Left lung (tissue), 4 donors: ENCODE measurements at regions not wholly inside any gene's neighbourhood (a gene's known extent, or its start where the extent isn't known, plus 50 kb on each side); places are given as distances from the start of the nearest gene placed in this dataset.

Experiments
- ATAC-seq: fragments of 200-7000 bp; cut with Tn5 transposase; one replicate; pipeline ENCODE4 v1.9.1; 2020; ENCODE audit warnings: moderate library complexity
- DNase-seq, 4 donors: peaks; one replicate each; pipeline ENCODE4 v3.0.0-alpha.2; 2013 to 2020
- H3K27ac ChIP-seq, 2 donors: fragments of 200-600 bp; sonication (generic) in 1 of 2; one replicate each; pipeline versions ENCODE4 v1.5.0 to v1.8.0; 2020 to 2021
- H3K27me3 ChIP-seq, 2 donors: fragments of 200-600 bp; sonication (generic) in 1 of 2; one replicate each; pipeline versions ENCODE4 v1.5.0 to v1.8.0; 2020 to 2021
- H3K36me3 ChIP-seq, 2 donors: fragments of 200-600 bp; sonication (generic) in 1 of 2; one replicate each; pipeline versions ENCODE4 v1.5.0 to v1.8.0; 2020 to 2021
- H3K4me1 ChIP-seq, 2 donors: fragments of 200-600 bp; one replicate each; pipeline ENCODE4 v1.8.0; 2021
- H3K4me3 ChIP-seq, 2 donors: fragments of 200-600 bp; sonication (generic) in 1 of 2; one replicate each; pipeline versions ENCODE4 v1.5.0 to v1.8.0; 2020 to 2021; ENCODE audit warnings: mild to moderate bottlenecking in 1 of 2
- H3K9me3 ChIP-seq, 2 donors: fragments of 200-600 bp; sonication (generic) in 1 of 2; one replicate each; pipeline versions ENCODE4 v1.5.0 to v1.8.0; 2020 to 2021
- CTCF ChIP-seq, 2 donors: fragments of 200-600 bp; sonication (generic) in 1 of 2; IDR thresholded peaks; one replicate each; pipeline versions ENCODE4 v1.5.0 to v1.8.0; 2021; ENCODE audit warnings: antibody characterized with exemption in 2 of 2
- intact Hi-C, 2 donors: fragments of 100-400 bp; cut with DNase I; formaldehyde crosslinking; loops; one replicate each; pipeline versions ENCODE4 v1.11.2 to v1.14.2; 2022
- donor health status: DM: no; HTN: yes; CAD: no.
- donor health status: DM: no; HTN: no; CAD: no.

- intact Hi-C loops: no loop called here
- H3K27me3 ChIP-seq: no peaks in the 10 kb centered on the region
- no peak overlapping the region for H3K27ac ChIP-seq
- TF ChIP-seq CTCF (IDR thresholded peaks at IDR 0.05): no peak
- no peak for DNase-seq
- peaks cover 0 to 8% of the 10 kb centered on the region in 2 donors for H3K9me3 ChIP-seq
- ATAC-seq: no peak
- no peaks in the 10 kb centered on the region for H3K36me3 ChIP-seq
- H3K4me1 ChIP-seq: no peaks in the 10 kb centered on the region
- H3K4me3 ChIP-seq: no peak overlapping the region
These were observed 196.9 kb downstream of the C3orf38 start for GRCh38 chr3:88346643-88347042.

- DNase-seq: no peak
- no peaks in the 10 kb centered on the region for H3K4me1 ChIP-seq
- no peak for TF ChIP-seq CTCF (IDR thresholded peaks at IDR 0.05)
- H3K36me3 ChIP-seq: no peaks in the 10 kb centered on the region
- ATAC-seq: no peak
- H3K27ac ChIP-seq: no peak overlapping the region
- H3K27me3 ChIP-seq: no peaks in the 10 kb centered on the region
- H3K4me3 ChIP-seq: no peak overlapping the region
- H3K9me3 ChIP-seq: peaks cover 0 to 21% of the 10 kb centered on the region in 2 donors
- intact Hi-C loops: no loop called here
These were observed 212.7 kb downstream of the C3orf38 start for GRCh38 chr3:88362428-88362827.

GRCh38 chr3:88364926-88365325, 215.2 kb downstream of the C3orf38 start:
- TF ChIP-seq CTCF (IDR thresholded peaks at IDR 0.05): no peak
- Histone ChIP-seq H3K27me3 (no peaks in the 10 kb centered on the region), H3K9me3 (peaks cover 0 to 11% of the 10 kb centered on the region in 2 donors), H3K27ac (no peak overlapping the region), H3K36me3 (no peaks in the 10 kb centered on the region), H3K4me3 (no peak overlapping the region), H3K4me1 (no peaks in the 10 kb centered on the region)
- intact Hi-C loops: no loop called here
- ATAC-seq (no peak), DNase-seq (peak in 2 of 4 donors; percentile 24 to 44)

GRCh38 chr3:88369337-88369736, 219.6 kb downstream of the C3orf38 start:
- no peaks in the 10 kb centered on the region for H3K36me3 ChIP-seq
- H3K4me3 ChIP-seq: no peak overlapping the region
- intact Hi-C loops: no loop called here
- TF ChIP-seq CTCF (IDR thresholded peaks at IDR 0.05): no peak
- DNase-seq (no peak), ATAC-seq (no peak)
- no peaks in the 10 kb centered on the region for H3K27me3 ChIP-seq
- peaks cover 0 to 16% of the 10 kb centered on the region in 2 donors for H3K9me3 ChIP-seq
- H3K27ac ChIP-seq: no peak overlapping the region
- H3K4me1 ChIP-seq: no peaks in the 10 kb centered on the region

- DNase-seq (no peak), ATAC-seq (no peak)
- Histone ChIP-seq H3K4me1 (no peaks in the 10 kb centered on the region), H3K27me3 (no peaks in the 10 kb centered on the region), H3K36me3 (no peaks in the 10 kb centered on the region), H3K9me3 (peaks cover 0 to 19% of the 10 kb centered on the region in 2 donors), H3K4me3 (no peak overlapping the region), H3K27ac (no peak overlapping the region)
- intact Hi-C loops: no loop called here
- TF ChIP-seq CTCF (IDR thresholded peaks at IDR 0.05): no peak
These were observed 220.0 kb downstream of the C3orf38 start for GRCh38 chr3:88369767-88370166.
